GM19043 (cell line): ENCODE measurements at regions not wholly inside any gene's neighbourhood (a gene's known extent, or its start where the extent isn't known, plus 50 kb on each side); places are given as distances from the start of the nearest gene placed in this dataset.

Experiments
- ATAC-seq: cut with Tn5 transposase; IDR thresholded peaks from one replicate; pipeline ENCODE4 v1.9.1; 2021; ENCODE audit warnings: low read depth; ENCODE audit not compliant: unreplicated experiment

DNA sequence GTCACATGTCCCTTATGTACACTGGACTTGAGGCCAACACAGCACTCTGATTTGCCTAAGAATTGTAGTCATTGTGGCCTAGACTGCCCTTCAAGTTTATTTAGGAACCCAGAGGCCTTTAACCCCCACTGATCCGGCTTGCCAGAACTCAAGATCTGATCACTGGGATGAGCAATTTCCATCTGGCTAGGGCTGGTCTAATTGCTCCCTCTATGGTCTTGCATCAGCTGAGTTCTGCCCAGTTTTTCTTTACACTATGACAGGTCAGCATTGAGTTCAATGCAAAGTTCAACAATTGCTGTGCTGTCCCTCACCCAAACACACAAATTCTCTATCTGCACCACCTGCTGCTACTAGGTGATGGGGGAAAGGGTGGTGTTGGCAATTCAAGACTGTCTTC is 146.9 kb upstream of the MDGA2 start:
- ATAC-seq = no peak

DNA sequence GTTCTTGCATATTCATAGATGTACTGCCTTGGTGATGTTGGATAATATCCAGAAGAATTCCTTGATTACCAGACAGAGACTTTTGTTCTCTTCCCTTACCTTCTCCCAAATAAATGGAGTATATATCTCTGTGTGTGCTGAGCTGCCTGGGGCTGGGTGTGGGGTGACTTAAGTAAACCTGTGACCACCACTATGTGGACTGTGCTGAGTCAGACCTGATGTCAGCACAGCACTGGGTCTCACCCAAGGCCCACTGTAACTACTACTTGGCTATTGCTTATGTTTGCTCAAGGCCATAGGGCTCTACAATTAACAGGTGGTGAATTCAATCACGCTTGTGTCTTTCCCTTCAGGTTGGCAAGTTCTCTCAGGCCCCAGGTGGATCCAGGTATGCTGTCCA is 145.7 kb upstream of the MDGA2 start:
- ATAC-seq = no peak

DNA sequence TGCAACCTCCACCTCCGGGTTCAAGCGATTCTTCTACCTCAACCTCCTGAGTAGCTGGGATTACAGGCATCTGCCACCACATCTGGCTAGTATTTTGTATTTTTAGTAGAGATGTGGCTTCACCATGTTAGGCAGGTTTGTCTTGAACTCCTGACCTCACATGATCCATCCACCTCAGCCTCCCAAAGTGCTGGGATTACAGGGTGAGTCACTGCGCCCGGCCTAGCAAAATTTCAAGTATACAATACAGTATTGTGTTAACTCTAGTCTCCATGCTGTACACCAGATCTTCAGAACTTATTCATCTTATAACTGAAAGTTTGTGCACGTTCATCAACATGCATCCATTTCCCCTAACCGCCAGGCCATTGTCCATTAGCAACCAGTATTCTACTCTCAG is 115.1 kb upstream of the MDGA2 start:
- no peak for ATAC-seq

DNA sequence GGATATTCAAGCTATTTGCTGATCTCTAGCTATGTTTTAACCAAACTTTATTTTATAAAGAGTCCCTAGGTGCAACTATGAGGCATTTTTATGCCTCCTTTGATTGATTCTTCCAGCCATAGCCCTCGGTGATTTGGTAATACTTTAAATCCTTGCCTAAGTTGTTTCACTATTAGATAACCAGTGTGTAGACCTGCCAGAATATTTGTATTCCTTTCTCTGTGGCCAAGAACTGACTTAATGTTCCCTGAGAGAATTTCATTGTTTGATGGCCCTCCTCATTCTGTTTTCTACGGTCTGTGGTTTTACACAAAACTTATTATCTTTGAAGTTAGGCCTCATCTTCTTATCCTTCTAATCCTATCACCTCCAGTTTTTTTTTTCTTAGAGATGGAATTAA is 109.7 kb upstream of the MDGA2 start:
- no peak for ATAC-seq

DNA sequence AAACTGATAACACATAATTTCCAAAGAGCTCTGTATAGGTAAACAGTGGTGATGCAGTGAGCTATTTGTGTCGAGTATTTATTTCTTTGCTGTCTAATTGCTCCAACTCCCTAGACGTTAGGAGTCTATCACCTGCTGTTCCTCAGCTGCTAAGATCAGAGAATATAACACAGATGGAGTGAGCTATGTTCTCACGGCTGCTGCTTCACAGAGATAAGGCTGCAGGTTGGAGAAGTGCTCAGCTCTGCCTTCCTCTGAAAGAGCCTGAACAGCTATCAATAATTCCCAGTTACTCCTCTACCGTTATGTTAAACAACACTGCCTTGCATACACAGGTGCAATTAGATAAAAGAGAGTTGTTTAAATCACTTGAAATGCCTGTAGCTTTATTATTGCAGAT is 103.2 kb upstream of the MDGA2 start:
- ATAC-seq = no peak

DNA sequence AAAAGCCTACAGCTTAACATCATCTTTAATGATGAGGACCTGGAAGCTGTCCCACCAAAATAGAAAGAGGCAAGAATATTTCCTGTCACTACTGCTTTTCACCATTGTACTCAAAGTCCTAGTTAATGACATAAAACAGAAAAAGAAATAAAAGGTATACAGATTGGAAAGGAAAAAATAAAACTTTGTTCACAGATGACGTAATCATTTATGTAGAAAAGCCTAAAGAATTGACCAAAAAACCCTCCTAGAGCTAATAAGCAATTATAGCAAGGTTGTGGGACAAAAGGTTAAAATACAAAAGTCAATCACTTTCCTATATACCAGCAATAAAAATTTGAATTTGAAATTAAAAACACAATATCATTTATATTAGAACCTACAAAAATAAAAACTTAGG is 97.2 kb upstream of the MDGA2 start:
- ATAC-seq = no peak

DNA sequence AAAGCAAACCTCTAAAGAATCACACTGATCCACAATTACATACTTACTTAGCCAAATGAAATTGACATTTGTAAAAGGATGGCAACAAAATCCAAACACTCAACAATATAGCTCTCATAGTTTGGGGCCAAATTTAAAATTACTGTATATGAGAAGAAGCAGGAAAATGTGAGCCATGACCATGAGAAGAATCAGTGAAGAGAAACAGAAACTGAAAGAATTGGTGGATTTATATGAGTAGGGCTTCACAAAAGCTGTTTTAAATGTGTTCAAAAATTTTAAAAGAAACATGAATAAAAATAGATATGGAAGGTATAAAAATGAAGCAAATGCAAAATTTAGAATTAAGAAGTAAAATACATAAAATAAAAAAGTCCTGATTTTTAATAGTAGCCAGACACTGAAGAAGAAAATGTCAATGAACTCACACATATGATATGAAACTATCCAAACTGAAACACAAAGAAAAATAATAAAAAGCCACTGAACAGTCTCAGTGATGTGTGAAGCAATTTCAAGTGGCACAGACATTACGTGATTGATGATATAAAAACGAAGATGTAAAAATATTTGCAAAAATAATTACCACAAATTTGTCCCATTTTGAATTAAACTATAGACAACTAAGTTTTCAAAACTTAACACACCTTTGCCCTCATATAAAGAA is 87.9 kb upstream of the MDGA2 start:
- ATAC-seq = no peak

DNA sequence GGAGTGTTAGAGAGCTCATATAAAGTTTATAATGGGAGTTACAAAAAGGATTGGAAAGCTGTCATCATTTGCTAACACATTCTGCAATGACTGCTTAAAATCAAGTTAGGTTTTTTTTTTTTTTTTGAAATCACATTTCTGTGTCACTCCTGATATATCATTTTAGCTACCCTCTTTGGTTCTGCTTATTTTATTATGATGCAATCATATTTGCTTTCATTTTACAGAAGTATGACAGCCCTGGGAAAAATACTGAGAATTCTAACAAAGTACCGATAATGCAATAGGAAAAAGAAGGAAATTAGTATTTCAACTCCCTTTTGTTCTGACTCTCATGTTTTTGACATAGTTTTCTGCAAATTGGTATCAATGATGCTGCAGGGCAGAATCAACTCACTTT is 71.6 kb upstream of the MDGA2 start:
- no peak for ATAC-seq

DNA sequence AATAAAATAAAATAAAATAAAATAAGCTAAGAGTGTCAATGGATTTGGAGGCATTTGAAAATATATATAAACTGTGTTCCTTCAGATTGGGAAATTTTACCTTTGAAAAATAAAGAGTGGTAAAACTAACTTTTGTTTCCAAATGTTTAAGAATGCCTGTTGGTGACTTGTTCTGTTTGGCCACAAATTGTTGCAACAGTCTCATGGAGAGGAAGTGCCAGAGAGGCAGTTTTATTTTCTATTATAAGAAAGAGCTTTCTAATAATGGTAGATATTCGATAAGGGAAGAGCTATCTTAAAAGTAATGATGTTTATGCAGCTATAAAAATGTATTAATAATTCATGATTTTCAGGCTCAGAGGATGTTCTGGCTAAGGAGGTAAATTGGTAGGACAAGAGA is 68.8 kb upstream of the MDGA2 start:
- no peak for ATAC-seq

DNA sequence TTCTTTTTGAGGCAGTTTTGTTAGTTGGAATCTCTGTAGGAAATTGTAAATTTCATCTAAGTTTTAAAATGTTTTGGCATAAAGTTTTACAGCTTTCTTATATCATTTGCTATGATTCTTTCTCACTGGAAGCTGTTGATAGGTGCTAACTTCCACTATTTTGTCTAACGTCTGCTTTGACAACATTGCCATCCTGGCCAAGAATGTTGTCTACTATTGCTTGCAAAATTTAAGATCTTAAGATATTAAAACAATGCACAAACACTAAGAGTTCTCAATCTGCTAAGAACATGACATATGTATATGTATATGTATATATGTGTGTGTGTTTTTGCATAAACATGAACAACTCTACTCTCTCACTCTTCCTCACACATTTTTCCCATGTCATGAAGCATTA is 64.1 kb upstream of the MDGA2 start:
- no peak for ATAC-seq

DNA sequence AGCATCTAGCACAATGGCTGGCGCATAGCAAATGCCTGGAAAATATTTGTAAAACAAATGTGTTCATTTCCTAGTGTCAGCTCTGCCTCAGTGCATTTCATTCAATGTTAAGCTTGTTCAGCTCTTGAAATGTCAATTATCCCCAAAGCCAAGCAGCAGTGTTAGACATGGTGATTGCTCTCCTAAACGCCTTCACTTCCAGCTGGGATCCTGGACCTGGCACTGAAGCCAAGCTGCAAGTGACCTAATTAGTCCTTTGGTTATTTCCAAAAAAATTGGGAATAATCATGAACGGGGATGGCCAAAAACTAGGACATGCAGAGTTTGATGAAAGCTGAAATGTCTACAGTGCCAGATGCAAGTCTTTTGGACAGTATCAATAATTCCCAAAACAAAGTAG is 54.9 kb upstream of the MDGA2 start:
- no peak for ATAC-seq
